ENCODE measurements at regions not wholly inside any gene's neighbourhood (a gene's known extent, or its start where the extent isn't known, plus 50 kb on each side); places are given as distances from the start of the nearest gene placed in this dataset.
"Not testable (repeated sequence)": the region's sequence is repeated elsewhere in the genome, so short reads cannot be mapped to it uniquely, and the experiment has no call there.

DNA sequence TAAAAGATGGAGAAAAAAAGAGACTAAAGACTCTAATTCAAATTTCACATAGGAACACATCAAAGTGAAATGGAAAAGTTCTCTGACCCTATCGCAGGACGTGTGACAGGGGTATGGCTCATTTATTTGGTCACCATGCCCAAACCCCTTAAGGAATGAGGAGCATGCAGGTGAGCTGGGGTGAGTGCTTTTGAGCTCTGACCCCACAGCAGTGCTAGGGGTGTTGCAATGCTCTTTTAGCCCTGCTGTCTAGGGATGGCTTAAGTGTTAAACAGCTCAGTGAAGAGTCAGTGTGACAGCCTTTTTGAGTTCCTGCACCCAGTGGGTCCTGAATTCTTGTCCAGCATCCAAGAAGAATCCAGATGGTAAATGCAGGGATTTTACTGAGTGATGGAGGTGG, 143.0 kb upstream of the ANKRD55 start:
- DNase-seq (ENCODE audit: low spot score) = no peak

DNA sequence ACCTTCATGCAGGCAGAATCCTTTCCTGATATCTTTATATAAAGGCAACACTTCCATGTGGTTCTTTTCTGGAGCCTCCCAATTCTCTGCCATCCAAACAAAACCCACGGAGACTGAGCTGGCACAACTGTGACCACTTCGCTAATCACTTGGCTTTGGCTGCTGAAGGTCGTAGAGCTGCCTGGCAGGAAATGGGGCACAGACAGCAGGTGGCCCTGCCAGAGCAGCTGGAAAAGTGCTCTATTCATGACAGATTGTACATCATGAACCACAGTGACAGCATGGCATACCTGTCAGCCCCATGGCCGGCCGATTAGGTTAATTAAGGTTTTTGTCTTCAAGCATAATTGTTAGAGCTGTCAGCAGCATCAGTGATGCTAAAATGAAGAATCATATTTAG, 141.9 kb upstream of the ANKRD55 start:
- DNase-seq (ENCODE audit: low spot score) = no peak

DNA sequence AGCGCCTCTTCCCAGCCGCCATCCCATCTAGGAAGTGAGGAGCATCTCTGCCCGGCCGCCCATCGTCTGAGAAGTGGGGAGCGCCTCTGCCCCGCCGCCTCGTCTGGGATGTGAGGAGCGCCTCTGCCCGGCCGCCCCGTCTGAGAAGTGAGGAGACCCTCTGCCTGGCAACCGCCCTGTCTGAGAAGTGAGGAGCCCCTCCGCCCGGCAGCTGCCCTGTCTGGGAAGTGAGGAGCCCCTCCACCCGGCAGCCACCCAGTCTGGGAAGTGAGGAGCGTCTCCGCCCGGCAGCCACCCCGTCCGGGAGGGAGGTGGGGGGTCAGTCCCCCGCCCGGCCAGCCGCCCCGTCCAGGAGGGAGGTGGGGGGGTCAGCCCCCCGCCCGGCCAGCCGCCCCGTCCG, 139.4 kb upstream of the ANKRD55 start:
- not testable (repeated sequence) for DNase-seq (ENCODE audit: low spot score)

DNA sequence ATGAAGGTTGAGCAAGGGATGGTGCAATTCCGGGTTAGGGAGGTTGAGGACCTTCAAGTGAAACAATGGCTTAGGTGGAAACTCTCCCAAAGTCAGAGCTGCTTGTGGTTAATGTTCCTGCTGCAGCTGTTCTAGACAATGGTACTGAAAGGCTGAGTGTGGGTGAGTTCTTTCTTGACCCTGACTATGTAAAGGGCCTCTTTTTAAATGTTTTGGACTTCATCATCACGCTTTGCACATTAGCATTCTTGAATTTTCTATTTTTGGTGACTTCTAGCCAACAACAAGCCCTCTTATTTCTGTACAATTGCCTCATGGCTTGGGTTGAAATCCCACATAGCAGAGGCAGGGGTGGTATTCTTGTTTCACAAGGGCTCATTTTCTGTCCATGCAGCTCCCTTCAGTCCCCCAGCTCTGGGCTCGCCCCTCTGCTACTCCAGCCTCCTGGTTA, 136.3 kb upstream of the ANKRD55 start:
- no peak for DNase-seq (ENCODE audit: low spot score)

DNA sequence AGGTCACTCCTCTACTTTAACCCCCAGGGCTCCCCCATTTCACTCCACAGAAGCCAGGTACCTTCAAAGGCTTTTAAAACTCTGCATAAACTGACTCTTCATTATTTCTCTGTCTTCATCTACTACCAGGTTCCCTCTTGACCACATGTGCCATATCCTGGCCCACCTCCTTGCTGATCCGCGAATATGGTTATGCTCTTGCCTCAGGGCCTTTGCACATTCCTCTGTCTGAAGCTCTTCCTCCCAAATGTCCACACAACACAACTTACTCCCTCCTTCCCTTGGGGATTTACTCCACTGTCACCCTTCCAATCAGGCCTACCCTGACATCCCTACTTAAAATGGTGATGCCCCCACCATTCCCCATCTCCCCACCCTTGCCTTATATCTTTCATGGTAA, 134.6 kb upstream of the ANKRD55 start:
- no peak for DNase-seq (ENCODE audit: low spot score)

DNA sequence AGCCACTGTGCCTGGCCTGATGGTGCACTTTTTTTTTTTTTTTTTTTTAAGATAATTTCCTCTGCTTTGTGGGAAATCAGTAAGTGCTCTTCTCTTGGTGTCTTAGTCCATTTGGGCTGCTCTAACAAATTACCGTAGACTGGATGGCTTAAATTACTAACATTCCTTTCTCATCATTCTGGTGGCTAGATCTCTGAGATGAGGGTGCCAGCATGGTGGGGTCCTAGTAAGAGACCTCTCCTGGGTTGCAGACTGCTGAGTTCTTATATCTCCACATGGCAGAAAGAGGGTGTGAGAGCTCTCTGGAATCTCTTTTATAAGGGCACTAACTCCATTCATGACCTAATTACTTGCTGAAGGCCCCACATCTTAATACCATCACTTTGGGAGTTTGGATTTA, 133.9 kb upstream of the ANKRD55 start:
- DNase-seq (ENCODE audit: low spot score) = no peak

DNA sequence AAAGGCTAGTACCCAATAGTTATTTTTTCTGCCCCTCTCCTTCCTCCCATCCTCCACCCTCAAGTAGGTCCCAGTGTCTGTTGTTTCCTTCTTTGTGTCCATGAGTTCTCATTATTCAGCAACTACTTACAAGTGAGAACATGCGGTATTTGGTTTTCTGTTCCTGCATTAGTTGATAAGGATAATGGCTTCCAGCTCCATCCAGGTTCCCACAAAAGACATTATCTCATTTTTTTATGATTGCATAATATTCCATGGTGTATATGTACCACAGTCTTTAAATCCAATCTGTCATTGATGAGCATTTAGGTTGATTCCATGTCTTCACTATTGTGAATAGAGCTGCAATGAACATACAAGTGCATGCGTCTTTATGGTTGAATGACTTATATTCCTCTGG, 128.3 kb upstream of the ANKRD55 start:
- DNase-seq (ENCODE audit: low spot score) = no peak

DNA sequence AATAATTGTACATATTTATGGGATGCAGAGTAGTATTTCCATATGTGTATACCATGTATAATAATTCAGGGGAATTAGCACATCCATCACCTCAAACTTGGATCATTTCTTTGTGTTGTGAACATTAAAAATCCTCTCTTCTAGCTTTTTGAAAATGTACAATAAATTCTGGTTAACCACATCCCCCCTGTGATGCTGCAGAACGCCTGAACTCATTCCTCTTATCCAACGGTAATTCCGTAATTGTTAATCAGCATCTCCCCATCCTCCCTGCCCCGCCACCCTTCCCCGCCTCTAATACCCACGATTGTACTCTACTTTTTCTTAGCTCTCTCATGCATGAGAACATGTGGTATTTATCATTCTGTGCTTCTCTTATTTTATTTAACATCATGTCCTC, 127.7 kb upstream of the ANKRD55 start:
- no peak for DNase-seq (ENCODE audit: low spot score)

DNA sequence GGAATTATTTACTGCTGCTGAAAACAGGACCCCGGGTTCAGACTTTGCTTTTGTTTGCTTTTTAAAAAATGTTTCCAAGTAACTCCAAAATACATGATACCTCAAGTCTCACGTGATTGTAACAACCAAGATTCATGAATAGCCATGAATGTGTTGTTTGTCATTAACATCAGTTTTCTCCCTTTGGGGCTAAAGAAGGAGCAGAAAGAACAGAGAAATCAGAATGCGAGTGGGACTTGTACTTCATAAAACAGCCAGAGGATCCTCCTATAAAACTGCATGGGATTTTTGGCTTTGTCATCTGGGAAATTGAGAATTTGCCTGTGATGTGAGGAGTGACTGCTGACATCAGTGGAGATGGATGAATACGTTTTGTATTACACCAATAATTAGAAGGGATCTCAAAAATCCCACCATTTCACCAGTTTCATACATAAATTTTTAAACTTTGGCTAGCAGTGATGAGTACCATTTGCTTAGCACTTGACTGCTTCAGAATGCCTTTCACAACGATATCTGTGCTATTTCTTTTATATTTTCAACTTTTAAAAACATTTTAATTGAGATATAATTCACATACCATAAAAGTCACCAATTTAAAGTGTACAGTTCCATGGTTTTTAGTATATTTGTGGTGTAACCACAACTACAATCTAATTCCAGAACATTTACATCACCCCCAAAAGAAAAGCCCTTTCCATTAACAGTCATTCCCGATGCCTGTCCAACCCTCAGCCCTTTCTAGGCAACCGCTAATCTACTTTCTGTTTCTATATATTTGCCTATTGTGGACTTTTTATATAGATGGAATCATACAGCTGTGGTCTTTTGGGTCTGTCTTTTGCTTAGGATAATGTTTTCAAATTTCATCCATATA, 126.9 kb upstream of the ANKRD55 start:
- DNase-seq (ENCODE audit: low spot score) = no peak

DNA sequence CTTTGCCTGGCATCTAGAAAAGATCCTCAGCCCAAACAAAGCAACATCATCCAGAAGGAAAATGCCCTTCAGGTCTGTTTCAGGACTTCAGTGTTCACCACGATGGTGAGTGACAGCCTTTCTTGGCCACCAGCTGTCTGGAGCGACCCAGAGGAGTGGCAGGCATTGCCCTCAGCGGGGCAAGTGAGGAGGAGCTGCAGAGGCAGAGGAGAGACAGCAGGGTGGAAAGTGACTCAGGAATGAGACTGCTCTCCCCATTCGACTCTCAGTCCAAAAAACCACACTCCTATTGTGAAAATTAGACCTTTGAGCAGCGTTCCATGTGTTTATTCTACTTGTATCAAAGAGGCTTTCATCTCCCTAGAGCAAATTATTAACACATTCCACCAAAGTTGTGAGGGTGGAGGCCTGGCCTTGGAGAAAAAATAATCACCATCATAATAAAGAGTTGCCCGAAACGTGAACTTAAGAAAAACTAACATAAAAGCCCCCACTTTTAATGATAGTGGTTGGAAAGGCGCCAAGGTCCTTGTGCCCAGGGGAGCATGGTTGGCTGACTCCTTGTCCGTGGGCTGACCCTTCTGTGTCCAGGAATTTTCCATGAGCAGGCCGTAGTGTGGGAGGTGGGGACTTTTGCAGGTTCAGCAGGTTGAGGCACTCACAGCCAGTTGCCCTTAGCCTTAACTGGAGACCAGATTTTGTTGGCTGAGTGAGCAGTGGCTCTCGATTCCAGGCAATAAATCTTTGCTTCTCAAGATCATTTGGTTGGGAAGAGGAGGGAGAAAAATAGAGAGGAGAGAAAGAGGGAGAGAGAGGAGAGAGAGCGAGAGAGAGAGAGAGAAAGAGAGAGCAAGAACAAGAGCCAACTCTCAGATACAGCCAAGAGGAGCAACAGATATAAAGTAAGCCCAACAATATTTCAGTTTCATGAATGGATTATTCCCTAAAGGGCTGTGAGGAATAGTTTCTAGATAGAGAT, 125.9 kb upstream of the ANKRD55 start:
- DNase-seq (ENCODE audit: low spot score) = peak; percentile 74

DNA sequence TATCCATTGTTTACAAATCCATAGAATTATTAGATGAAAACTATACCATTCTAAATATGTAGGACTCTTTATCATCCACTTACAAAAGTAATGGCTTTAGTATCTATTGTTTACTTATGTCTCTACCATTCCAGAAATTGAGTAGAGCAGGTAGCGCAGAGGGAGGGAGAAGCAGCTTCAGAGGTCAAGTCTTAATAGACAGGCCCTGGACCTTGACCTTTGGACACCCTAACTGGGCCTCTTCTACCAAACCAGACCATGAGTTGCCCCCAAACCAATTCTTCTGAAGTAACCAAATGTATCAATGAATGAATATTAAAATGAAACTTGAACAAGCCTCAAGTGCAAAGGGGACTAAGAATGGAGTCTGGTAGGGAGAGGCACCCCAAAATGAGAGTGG, 124.9 kb upstream of the ANKRD55 start:
- DNase-seq (ENCODE audit: low spot score) = no peak

DNA sequence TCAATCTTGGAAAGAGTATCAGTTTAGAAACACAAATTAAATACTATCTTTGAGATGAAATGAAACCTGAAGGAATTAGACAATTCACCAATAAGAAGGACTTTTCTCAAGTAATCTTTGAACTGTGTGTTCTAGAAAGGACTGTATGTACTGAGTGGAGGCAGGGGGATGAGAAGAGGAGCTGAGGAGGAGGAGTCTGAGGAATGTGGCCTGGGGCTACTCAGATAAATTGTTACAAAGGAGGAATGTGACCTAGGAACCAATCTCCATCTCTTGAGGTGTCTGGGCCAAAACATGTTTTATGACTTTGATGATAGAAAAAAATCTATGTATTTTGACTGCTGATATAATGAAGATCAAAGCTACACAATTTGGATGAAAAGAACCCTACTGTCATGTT, 124.3 kb upstream of the ANKRD55 start:
- DNase-seq (ENCODE audit: low spot score) = no peak

DNA sequence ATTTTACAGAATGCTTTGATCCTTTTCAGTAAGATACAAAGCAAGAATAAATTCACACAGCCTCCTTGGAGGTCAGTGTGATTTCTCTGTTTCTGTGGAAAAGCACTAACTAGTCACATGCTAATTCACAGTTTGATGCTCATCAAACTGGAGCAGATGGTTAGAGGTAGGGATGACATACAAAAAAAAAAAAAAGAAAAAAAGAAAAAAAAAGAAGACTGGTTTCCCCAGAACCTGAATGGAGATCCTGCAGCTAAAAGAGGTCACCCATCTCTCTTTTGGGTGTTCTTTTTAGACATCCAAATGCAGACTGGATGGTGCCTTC, 123.7 kb upstream of the ANKRD55 start:
- no peak for DNase-seq (ENCODE audit: low spot score)

DNA sequence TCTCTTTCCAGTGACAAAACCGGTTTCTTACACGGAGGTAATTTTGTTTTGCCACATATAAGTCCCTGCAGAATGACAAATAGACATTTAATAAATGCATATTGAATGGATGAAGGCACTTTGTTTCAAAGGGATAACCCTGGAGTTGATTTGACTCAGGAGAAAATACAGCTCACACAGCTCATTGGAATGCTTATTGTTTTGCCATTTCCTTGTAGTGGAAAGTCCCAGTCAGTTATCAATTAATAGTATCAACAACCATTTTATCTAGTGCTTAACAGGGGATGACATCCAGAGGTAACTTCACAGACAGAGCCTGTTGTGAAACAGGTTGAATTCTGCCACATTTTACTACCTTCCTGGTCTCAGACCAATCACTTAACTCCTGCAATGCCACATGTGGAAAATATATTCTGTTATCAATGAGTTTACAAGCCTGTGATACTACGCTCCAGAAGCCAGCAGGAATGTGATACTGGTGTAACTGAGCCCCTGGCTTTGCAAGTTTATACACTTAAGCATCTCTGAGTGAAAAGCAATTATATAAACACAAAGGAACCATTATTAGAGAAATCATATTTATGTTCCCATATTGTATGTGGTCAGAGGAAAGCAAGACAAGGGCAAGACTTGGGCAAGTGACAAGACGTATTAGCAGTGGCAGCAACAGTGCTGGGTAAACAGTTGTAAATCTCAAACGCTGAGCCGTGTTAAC, 123.1 kb upstream of the ANKRD55 start:
- DNase-seq (ENCODE audit: low spot score) = peak; percentile 46

DNA sequence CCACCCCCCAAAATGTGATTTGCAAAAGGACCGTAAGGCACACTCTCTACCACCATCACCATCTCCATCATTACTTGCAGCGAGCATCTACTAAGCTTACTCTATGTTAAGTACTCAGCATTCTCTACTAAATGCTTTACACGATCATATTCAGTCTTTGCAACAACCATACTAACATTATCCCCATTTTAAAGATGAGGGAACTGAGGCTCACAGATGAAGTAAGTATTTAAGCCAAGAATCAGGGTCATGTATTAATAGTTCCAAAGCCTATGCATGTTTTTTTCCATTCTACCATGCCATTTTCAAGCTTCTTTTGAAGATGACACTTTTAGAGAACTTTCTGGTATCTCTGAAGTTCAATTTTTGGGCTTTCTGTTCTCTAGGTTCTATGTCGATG, 121.7 kb upstream of the ANKRD55 start:
- DNase-seq (ENCODE audit: low spot score) = no peak

DNA sequence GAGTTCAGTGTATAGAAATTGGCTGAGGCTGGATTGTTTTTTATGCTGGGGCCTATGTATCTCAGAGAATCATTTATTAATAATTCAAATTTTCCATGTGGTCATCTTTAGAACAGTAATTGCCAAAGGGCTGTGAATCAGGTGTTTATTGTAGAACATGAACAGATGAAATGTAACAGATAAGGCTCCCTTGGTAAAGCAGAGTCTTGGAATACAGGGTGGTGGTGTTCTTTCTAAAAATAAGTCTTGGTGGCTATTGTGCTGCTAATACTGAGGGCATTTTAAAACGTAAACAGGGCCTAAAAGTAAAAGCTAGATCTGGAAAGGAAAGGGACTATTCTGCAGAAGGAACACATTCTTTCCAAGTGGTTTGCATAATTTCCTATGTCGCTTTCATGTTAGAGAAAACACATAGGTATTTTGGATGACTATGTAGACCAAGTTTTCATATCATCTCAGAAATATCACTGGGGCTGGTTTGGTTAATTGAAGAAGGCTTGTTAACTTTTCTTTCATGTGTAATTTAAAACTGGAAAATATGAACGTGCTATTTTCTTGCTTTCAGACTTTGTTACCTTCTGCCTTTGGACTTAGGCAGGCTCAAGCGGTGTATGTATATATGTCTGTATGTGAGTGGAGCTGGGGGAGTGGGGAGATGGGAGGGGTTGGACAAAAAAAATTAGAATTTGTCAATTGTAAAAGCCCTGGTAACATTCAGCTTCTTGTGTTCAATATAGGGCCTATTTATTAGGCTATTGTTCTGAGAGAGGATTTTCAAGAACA, 119.9 kb upstream of the ANKRD55 start:
- no peak for DNase-seq (ENCODE audit: low spot score)

DNA sequence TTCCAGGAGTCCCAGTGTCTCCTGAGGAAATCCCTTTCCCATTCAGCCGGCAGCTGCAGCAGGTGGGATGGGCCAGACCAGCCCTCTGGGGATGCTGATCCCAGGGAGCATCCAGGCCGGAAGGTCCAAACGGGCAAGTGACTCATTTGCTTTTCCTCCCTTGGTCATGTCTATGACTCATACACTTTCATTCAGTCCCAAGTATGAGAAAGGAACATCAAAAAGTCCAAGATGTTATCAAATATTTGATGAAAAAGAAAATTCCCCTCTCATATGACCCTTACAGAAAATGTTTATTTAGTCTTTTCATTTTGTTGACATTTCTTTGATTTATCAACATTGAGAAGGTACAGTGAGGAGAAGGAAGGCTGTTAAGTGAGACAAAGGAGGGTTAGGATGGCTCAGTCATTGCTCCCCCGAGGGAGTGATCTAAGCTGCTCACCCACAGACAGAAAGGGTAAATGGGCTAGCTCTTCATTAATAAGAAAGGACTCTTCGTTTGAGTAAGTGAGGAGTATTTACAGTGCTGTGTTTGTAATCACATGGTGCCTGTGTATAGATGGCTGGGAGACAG, 117.6 kb upstream of the ANKRD55 start:
- peak; percentile 91 for DNase-seq (ENCODE audit: low spot score)

DNA sequence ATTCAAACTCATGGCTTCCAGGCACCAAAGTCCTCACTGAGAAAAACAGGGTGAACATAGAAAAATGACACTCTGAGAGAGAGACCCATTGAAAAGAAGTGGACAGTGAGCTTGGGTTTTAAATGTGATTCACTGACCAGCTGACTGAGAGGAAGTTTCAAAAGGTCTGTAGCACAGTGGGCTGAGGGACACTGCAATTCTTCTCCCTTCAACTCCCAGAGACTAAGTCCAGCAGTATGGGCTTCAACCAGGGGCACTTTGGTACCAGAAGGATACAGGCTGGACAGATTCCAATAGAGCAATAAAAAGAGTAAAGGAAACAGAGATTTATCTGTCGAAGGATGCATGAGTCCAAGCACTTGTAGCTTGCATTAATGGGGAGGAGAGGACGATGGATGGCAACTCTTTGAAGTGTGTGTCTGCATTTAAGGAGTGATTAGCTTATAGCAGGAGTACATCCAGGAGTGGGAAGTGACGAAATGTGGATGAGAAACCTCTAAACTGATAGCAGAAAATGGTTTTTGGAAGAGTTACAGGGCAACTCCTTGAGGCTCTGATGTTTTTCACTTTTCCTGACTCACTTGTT, 117.0 kb upstream of the ANKRD55 start:
- no peak for DNase-seq (ENCODE audit: low spot score)

DNA sequence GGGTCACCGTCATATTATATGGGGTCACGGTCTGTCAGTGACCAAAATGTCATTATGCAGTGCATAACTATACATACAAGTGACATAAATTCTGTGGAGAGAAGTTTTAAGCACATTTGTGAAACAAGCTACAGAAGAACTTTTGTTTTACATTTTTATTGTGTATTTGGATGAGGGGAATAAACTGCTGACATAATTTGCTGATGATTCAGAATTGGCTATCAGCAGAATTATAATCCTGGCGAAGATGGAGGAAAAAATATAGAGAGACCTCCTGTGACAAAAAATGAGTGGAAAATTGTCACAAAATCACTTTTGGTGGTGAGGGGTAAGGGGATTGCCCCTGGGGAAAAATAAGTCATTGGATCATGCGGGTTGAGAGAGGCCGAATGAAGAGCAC, 116.3 kb upstream of the ANKRD55 start:
- DNase-seq (ENCODE audit: low spot score) = no peak

DNA sequence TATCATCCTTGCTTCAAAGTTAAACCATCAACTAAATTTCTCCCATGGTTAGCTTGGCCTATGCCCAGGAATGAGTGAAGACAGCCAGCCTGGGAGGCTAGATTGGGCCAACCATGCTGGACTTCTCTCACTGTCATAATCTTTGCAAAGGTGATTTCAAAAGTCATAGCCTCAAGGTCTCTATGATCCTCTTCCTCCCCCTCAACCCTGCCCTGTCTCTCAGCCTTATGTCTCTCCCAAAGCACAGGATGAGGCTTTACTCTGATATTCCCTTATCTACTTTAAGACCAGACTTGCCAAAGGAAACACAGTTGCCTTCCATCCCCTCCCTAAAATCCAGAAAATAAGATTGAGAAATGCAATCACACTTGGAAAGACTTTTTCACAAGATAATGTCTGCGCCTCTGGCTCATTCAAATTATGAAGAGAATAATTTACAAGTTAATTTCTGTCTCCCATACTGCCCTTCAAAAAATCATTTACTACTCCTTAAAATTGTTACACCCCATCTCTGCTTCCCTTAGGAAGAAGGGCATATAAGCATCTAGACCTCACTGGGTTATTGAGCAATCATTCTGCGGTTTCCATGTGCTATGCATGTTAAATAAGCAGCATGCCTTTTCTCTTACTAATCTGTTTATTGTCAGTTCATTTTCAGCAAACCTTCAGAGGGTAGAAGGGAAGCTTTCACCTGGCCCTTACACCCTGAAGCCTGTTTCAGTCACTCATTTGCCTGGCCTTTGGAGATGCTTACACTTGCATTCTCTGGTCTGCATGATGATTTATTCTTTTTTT, 113.8 kb upstream of the ANKRD55 start:
- peak; percentile 89 for DNase-seq (ENCODE audit: low spot score)
